ENCODE measurements at regions not wholly inside any gene's neighbourhood (a gene's known extent, or its start where the extent isn't known, plus 50 kb on each side); places are given as distances from the start of the nearest gene placed in this dataset.

DNA sequence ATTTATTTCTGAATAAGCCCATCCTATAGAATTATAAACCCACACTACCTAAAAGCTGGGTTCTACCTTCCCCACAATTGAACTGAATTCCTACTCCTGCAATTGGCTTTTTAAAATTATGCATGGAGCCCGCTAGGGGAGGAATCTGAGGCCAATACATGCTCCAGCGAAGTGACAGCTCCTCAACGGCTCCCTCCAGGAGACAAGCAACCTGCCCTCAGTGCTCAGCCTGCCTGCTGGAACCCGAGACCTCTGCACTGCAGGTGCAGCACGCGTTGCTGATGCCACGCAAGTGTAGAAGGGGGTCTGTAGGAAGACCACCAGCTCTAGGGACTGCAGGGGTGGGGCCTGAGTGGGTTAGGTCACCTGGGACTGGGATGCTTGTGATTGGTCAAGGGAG lies 170.2 kb upstream of the CDYL start:
- CTCF ChIA-PET: no interaction called here
- Histone ChIP-seq H3K9ac (ENCODE audit: low read length) (no peak overlapping the region), H3K27me3 (ENCODE audit: low read length) (no peaks in the 10 kb centered on the region), H3K79me2 (ENCODE audit: low read length) (no peaks in the 10 kb centered on the region), H4K20me1 (ENCODE audit: low read length) (no peaks in the 10 kb centered on the region), H3K4me3 (ENCODE audit: low read length) (no peak overlapping the region), H3K4me1 (ENCODE audit: insufficient read depth, low read length) (peaks cover 30% of the 10 kb centered on the region), H3K36me3 (ENCODE audit: low read depth, low read length) (no peaks in the 10 kb centered on the region), H3K27ac (ENCODE audit: low read length) (no peak overlapping the region), H3K9me3 (ENCODE audit: low read length) (no peaks in the 10 kb centered on the region), H3K9me2 (replicated peaks; ENCODE audit: low read length) (no peaks in the 10 kb centered on the region), H3F3A (ENCODE audit: low read length, unreplicated experiment) (no peaks in the 10 kb centered on the region), H3K4me2 (ENCODE audit: low read length) (0 out of 2 replicates have a peak overlapping the region, but pooled peaks have one; percentile 71), H2AFZ (ENCODE audit: low read length) (no peak overlapping the region)
- no TSS peak for BruUV-seq (replicated peaks)
- DNase-seq (no peak), ATAC-seq (no peak)
- TF ChIP-seq, protein P1, sequence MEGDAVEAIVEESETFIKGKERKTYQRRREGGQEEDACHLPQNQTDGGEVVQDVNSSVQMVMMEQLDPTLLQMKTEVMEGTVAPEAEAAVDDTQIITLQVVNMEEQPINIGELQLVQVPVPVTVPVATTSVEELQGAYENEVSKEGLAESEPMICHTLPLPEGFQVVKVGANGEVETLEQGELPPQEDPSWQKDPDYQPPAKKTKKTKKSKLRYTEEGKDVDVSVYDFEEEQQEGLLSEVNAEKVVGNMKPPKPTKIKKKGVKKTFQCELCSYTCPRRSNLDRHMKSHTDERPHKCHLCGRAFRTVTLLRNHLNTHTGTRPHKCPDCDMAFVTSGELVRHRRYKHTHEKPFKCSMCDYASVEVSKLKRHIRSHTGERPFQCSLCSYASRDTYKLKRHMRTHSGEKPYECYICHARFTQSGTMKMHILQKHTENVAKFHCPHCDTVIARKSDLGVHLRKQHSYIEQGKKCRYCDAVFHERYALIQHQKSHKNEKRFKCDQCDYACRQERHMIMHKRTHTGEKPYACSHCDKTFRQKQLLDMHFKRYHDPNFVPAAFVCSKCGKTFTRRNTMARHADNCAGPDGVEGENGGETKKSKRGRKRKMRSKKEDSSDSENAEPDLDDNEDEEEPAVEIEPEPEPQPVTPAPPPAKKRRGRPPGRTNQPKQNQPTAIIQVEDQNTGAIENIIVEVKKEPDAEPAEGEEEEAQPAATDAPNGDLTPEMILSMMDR (conservative IDR thresholded peaks at IDR 0.05; ENCODE audit: low read depth, low read length): no peak
- TF ChIP-seq EZH2 (IDR thresholded peaks at IDR 0.05; ENCODE audit: low read length, unreplicated experiment): no peak
- no peak for TF ChIP-seq EZH2phosphoT487 (IDR thresholded peaks at IDR 0.05; ENCODE audit: borderline replicate concordance, low read length)
- POLR2A ChIA-PET (ENCODE audit: unreplicated experiment): no interaction called here
- intact Hi-C loops (cut with micrococcal nuclease): no loop called here

GRCh38 chr6:4603856-4604369 lies 172.3 kb upstream of the CDYL start:
- H3K36me3 ChIP-seq (ENCODE audit: low read depth, low read length): no peaks in the 10 kb centered on the region
- H3K27ac ChIP-seq (ENCODE audit: low read length): no peak overlapping the region
- no peaks in the 10 kb centered on the region for H3K79me2 ChIP-seq (ENCODE audit: low read length)
- intact Hi-C loops (cut with micrococcal nuclease): no loop called here
- no peak overlapping the region for H3K9ac ChIP-seq (ENCODE audit: low read length)
- ATAC-seq: no peak
- BruUV-seq (replicated peaks): no TSS peak
- no peak for DNase-seq
- H3K27me3 ChIP-seq (ENCODE audit: low read length): no peaks in the 10 kb centered on the region
- no peak overlapping the region for H2AFZ ChIP-seq (ENCODE audit: low read length)
- H3K9me2 ChIP-seq (replicated peaks; ENCODE audit: low read length): no peaks in the 10 kb centered on the region
- no peak overlapping the region for H3K4me3 ChIP-seq (ENCODE audit: low read length)
- H3K4me1 ChIP-seq (ENCODE audit: insufficient read depth, low read length): peaks cover 50% of the 10 kb centered on the region
- no peak overlapping the region for H3K4me2 ChIP-seq (ENCODE audit: low read length)
- CTCF ChIA-PET: no interaction called here
- POLR2A ChIA-PET (ENCODE audit: unreplicated experiment): no interaction called here
- H3K9me3 ChIP-seq (ENCODE audit: low read length): no peaks in the 10 kb centered on the region
- TF ChIP-seq, protein P1 (conservative IDR thresholded peaks at IDR 0.05; ENCODE audit: low read depth, low read length): no peak
- TF ChIP-seq EZH2 (IDR thresholded peaks at IDR 0.05; ENCODE audit: low read length, unreplicated experiment) (no peak), EZH2phosphoT487 (IDR thresholded peaks at IDR 0.05; ENCODE audit: borderline replicate concordance, low read length) (no peak)
- H3F3A ChIP-seq (ENCODE audit: low read length, unreplicated experiment): no peaks in the 10 kb centered on the region
- H4K20me1 ChIP-seq (ENCODE audit: low read length): no peaks in the 10 kb centered on the region

- no peaks in the 10 kb centered on the region for H3K9me3 ChIP-seq (ENCODE audit: low read length)
- H3K9me2 ChIP-seq (replicated peaks; ENCODE audit: low read length): no peaks in the 10 kb centered on the region
- intact Hi-C loops (cut with micrococcal nuclease): no loop called here
- no peak overlapping the region for H3K4me3 ChIP-seq (ENCODE audit: low read length)
- ChIA-PET POLR2A (ENCODE audit: unreplicated experiment) (no interaction called here), CTCF (no interaction called here)
- no peaks in the 10 kb centered on the region for H3K36me3 ChIP-seq (ENCODE audit: low read depth, low read length)
- ATAC-seq: no peak
- no peak overlapping the region for H3K4me2 ChIP-seq (ENCODE audit: low read length)
- H3K4me1 ChIP-seq (ENCODE audit: insufficient read depth, low read length): peaks cover 54% of the 10 kb centered on the region
- no peak overlapping the region for H3K27ac ChIP-seq (ENCODE audit: low read length)
- no TSS peak for BruUV-seq (replicated peaks)
- no peaks in the 10 kb centered on the region for H3K27me3 ChIP-seq (ENCODE audit: low read length)
- H3F3A ChIP-seq (ENCODE audit: low read length, unreplicated experiment): no peaks in the 10 kb centered on the region
- H3K79me2 ChIP-seq (ENCODE audit: low read length): no peaks in the 10 kb centered on the region
- DNase-seq: peak; percentile 53
- H2AFZ ChIP-seq (ENCODE audit: low read length): no peak overlapping the region
- no peak overlapping the region for H3K9ac ChIP-seq (ENCODE audit: low read length)
- TF ChIP-seq EZH2 (IDR thresholded peaks at IDR 0.05; ENCODE audit: low read length, unreplicated experiment): no peak
- TF ChIP-seq, protein P1 (conservative IDR thresholded peaks at IDR 0.05; ENCODE audit: low read depth, low read length): no peak
- no peak for TF ChIP-seq EZH2phosphoT487 (IDR thresholded peaks at IDR 0.05; ENCODE audit: borderline replicate concordance, low read length)
- H4K20me1 ChIP-seq (ENCODE audit: low read length): no peaks in the 10 kb centered on the region
Observed at GRCh38 chr6:4603291-4603690, 172.9 kb upstream of the CDYL start.
